Left forelimb (tissue), 1 donor: ENCODE measurements at regions not wholly inside any gene's neighbourhood (a gene's known extent, or its start where the extent isn't known, plus 50 kb on each side); places are given as distances from the start of the nearest gene placed in this dataset.
"Not testable (repeated sequence)": the region's sequence is repeated elsewhere in the genome, so short reads cannot be mapped to it uniquely, and the experiment has no call there.

ENCODE experiments used
- DNase-seq: peaks from one replicate; pipeline ENCODE4 v3.0.0-alpha.2; 2018; ENCODE audit warnings: low spot score

DNA sequence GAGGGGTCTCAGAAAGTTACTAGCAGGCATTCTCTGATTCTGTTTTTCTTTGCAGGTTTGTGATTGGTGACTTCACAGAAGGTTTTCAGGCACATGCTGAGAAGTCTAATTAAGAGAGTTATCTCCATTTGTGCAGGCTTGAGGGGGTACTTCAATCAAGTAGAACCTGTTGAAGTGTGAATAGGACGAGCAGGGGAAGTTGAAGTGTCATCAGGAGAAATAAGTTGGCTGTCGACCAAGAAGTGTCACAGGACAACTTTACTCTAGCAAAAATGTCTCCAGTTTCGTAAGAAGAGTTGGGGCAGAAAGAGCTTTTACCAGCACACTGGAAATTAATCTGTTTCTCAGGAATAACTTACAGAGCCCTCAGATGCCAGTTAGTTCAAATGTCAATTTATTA lies 576.5 kb upstream of the SLITRK5 start:
- DNase-seq = no peak

DNA sequence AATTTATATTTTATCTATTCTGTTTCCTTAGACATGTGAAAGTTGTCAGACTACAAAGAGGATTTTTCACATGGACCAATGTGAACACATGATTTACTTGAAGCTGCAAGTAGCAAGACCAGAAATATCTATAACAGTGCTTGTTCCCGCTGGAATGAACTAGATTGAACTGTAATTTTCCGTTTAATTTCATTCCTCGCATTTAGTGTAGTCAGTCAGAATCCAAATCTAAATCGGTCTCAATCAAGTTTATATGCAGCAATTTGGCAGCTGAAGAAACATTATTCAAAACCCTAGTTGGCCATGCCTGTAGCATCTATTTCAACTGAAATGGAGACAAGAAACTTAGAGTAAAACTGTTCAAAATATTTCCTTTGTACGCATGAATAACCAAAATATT lies 570.7 kb upstream of the SLITRK5 start:
- DNase-seq = no peak

DNA sequence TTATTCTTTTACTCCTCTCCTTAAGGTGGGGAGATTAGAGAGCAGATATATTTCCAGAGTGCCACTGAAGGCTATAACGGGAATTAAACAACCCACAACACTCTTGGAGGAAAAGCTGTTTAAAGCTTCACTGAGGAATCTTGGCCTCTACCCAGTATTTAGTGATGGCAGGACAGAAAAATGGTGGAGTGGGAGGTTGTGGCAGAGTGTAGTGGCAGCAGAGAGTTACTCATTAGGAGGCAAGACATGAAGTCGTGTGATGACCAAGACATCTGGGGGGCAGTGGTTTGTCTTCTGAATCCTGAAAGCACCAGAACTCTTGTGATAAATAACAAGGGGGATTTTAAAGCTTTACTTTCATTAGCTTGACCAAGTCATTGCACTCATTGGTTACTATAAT lies 563.5 kb upstream of the SLITRK5 start:
- DNase-seq = no peak

DNA sequence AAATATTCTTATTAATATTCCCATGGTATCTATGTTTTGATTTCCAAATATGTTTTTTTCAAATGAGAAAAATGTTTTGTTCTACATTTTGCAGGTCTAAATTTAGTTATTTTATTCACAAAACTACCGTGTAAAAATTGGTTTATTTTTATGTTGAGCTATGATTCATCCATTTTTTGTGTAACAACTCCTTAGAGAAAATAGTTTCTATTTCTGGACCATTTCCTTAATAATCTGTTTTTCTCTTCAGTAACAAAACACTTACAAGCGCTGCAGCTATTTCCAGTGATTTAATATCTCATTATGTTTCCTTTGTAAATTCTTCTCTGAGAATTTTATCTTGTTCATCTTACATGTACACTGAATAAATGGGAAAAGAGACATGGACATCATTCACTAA lies 550.7 kb upstream of the SLITRK5 start:
- no peak for DNase-seq

DNA sequence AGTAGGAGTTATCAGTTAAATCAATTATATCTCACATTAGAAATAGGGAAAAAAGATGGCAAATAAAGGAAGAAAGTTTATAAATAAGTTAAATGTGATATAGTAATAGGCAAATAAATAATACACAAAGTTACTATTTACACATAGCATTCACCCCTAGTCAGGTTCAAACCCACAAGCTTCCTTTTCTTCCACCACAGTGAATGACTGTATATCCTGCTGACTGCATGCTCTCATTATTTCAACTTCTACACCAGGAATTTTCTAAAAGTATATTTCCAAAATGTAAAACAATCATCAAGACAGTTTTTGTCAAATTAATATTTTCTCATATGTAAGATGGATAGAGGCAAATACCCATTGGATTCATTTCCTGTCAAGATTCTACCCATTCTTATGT lies 548.6 kb upstream of the SLITRK5 start:
- no peak for DNase-seq

DNA sequence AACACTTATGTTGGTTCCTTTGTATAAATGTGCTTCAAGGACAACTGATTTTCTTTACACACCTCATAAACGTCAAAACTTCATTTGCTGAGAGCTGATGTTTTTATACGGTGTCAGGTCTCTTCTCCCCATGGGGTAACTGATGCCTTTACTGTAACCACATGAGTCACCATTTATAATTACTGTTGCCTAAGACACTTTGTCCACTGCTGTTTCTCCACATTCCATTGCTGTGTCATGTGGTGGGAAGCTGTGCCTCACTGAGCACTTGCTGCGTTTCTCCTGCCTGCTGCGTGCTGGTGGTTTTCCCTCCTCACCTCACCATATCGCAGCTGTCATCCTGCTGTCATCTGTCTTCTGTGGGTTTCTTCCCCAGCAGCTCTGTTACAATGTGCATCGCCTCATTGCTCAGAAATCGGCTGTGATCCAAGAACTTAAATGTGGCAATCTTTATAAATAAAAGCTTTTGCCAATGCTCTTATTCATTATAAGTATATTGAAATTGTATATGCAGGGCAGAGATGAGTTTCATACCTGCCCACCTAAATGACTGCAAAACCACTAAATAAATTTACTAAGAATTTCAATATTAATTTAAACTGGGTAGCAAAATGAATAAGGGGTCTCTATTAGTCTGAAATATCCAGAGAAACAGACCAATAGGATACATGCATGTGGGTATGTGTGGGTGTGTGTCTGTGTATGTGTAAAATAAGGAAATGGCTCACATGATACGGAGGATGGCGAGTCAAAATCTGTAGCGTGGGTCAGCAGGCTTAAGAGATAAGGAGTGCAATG lies 547.0 kb upstream of the SLITRK5 start:
- DNase-seq = no peak

DNA sequence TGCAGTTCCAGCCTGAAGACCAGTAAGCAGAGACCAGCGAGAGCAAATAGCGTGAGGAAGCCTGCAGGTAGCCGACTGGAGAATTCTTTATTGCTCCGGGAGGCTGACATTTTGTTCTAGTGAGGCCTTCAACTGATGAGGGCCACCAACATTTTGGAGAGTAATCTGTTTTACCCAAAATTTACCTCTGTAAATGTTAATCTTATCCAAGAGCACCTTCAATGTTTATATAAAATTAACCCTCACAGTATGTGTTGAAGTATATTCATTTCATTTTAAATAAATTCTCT lies 546.4 kb upstream of the SLITRK5 start:
- no peak for DNase-seq

DNA sequence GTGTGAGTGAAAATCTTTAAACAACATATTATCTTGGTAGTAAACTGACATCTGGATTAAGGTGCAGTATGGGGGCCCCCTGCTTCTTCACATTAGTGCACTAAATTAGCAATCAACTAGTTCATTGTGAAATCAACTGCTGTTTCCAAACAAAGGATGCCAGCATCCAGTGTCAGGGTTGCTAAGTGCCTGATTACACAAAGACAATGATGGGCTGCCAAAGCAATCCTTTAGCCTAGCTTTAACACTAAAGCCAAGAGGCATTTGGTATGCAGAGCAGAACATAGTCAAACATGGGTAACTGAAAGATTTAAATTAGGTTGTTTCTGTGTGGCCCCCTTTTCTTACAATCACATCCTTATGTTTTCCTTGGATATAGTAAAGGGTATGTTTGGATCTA lies 543.1 kb upstream of the SLITRK5 start:
- DNase-seq = no peak

DNA sequence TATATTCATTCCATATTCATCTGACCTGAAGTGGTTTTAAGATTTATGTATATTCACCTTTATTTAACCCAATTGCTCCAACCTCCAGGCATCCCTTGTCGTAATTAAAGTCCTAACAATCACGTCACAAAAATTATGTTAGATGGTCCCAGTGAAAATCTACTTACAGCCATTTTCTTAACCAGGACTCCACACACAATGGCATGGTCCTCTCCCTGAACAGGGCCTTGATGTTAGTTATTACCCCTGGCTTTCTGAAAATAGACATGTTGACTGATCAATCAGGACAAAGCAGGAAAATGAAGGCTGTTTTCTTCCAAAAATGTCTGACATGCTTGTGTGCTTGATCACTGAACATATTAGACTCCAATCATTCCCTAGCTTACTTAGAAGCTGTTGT lies 542.7 kb upstream of the SLITRK5 start:
- DNase-seq = no peak

DNA sequence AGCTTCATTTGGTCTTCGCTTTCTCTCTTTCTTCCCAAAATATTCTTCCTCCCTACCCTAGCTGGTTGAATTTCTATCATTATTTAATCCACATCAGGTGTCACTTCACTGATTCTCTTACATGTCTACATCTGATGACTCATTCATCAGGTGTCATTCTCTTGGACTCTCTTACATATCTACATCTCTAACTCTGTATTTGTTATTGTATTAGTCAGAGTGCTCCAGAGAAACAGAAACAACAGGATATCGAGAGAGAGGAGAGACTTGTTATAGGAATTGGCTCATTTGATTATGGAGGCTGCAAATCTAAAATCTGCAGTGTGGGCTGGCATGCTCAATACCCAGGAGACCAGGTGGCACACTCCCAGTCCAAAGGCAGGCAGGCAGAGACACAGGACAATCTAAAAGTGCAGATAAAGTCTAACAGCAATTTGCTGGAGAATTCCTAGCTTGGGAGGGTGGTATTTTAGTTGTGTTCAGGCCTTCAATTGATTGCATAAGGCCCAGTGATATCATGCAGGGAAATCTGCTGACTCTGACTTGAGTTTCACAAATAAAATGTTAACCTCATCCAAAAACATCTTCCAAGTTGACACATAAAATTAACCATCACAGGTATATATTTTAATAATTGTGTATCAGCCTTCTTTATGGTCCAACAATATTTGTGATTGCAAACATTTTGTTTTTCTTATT lies 541.4 kb upstream of the SLITRK5 start:
- DNase-seq = no peak

DNA sequence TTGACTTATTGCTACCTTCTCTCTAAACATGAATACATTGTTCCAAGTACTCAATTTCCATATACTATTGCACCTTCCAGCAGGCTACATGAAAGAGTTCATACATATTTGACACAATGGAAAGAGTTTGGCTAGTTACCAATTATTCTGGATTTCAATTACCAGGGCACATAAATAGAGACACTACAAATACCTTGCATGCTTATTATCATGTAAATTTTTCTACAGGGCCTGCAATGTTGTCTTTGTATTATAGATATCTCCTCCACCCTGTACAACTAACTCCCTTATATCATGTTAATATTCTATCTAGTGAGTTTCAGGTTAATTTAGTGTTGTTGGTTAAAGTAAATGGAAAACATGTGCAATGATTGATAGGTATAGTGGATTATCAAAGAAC lies 540.7 kb upstream of the SLITRK5 start:
- DNase-seq = no peak

DNA sequence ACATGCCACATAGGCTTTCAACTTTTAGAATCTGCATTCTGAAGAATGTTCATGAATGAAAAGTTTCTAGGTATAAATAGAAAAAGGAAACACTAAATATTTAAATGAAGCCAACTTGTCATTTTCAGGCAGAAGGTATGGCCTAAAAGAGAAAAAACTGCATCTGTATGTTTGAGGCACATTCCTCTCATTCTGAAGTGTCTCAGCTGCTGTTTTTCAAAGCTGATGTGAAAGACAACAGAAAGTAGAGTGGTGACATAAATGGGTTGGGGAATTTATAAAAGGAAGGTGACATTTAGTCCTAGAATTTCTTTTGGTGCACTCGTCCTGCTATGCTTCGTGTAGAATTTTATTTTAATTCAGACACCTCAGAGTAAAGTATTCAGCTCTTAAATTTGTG lies 539.6 kb upstream of the SLITRK5 start:
- no peak for DNase-seq

DNA sequence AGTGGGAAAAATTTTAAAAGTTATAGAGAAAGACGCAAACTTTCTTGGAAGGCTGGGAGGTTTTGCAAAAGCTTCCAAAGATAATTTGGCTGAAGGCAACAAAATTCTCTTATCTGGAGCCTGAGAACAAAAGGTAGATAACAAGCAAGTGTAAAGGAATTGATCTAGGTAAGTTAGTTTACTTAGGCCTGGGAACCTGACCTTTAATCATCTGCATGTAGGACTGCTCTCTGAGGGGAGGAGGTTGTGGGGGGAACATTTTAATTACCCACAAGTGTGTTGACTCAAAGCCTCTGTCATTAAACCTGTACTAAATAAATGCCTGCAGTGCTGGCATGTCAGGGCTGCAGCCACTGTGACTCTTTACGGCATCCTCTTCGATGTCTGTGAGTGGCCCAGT lies 532.3 kb upstream of the SLITRK5 start:
- no peak for DNase-seq

DNA sequence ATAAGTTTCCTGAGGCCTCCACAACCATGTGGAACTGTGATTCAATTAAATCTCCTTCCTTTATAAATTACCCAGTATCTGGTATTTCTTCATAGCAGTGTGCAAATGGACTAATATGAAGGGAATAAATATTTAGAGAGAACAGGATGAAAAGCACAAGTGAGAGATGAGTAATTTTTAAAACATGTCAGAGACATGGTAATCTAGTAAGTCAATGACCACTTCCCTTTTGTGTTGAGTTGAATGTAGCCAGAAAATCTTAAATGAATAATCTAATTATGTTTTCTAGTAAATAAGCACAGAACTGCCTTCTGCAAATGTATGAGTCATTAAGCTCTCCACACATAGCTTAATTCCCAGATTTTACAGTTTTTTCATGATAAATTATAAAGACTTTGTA lies 524.1 kb upstream of the SLITRK5 start:
- no peak for DNase-seq

DNA sequence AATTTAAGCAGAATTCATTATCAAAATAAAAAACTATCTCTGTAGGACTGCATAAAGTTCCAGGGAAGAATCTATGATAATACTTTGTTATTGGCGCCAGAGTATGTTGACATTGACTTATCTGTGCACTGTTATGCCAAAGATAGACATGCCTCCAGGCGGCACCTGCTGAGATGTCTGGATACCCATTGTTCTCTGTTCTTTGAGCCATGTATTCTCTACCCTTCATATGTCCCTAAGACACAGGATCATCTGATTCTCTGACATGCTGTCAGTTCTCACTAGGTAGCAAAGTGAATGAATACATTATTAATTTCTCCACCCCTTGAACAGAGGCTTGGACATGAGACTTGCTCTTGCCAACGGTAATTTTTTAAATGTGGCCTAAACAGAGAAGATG lies 517.8 kb upstream of the SLITRK5 start:
- no peak for DNase-seq

DNA sequence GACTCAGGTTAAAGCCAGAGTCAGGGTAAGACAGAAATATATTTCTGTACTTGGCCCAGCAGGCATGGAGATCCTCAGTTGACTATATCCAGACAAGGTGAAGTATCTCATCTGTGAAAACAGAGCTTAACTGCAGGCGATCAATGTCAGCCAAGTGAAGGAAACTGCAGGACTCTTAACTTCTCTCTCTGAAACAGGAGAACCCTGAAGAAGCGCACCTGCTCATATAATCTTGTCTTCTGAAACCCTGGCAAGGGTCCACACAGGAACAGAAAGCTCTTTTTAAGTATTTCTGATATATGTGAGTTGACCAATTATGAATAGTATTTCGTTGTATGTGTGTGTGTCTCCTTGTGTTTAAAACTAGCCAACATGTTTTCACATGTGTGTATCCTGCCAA lies 504.8 kb upstream of the SLITRK5 start:
- no peak for DNase-seq

DNA sequence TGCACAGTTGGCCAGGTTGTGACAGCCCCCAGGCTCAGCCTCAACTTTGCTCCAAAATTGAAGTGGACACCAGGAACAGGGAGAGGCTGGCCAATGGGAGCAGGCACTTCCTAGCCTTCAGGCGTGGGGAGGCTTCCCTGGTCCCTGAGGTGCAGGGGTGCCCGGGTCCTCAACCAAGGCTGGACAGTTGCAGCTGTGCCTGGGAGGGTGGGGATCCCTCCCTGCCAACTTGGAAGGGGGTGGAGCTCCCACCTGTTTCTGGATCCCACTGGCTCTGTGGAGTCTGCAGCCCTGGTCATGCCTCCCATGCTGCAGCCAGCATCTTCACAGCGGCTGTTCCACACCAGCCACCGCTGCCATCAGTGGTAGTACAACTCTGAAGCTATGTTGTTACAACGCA lies 502.8 kb upstream of the SLITRK5 start:
- no peak for DNase-seq

DNA sequence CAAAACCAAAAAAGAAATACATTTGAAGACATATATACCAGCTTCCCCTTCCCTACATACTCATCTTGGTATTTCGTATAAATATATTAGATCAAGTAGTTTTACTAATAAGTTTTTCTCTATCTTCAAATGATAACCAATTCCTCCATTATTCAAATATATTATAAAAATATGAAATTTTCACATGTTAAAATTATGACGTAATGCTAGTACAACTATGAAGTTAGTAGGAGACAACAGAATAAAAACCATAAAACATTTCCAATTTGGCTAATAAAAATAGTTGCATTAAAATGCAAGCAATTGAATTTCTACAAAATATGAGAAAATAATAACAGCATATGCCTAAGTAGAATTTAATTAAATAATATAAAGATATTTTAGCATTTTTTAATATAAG lies 501.8 kb upstream of the SLITRK5 start:
- no peak for DNase-seq

DNA sequence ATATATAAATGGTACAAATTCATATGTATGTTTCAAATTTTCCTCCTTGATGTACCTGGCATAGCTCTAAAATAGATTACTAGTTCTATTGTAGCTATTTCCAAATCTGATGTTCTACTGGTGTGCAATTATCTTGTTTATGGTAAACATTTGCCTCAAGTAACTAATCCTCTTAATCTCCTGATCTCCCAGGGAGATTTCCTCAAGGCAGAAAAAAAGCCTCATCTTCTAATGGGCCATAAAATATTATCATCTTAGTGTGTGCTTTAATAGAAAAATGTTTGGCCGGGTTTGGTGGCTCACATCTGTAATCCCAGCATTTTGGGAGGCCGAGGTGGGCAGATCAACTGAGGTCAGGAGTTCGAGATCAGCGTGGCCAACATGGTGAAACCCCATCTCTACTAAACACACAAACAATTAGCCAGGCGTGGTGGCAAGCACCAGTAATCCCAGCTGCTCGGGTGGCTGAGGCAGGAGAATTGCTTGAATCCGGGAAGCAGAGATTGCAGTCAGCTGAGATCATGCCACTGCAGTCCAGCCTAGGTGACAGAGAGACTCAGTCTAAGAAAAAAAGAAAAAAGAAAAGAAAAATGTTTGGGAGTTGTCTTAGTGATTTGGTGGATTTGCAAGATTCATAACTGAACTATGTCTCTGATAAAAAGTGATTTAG lies 498.9 kb upstream of the SLITRK5 start:
- no peak for DNase-seq

DNA sequence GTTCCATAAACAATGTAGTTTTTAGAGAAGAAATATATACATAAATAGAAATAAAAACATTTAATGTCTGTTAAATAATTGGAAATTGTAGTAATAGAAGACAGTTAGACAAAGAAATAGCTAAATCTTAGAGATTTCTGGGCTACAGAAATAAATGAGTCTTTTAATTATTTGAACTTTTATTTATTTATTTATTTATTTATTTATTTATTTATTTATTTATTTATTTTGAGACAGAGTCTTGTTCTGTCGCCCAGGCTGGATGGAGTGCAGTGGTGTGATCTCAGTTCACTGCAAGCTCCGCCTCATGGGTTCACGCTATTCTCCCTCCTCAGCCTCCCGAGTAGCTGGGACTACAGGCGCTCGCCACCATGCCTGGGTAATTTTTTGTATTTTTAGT lies 486.0 kb upstream of the SLITRK5 start:
- not testable (repeated sequence) for DNase-seq

DNA sequence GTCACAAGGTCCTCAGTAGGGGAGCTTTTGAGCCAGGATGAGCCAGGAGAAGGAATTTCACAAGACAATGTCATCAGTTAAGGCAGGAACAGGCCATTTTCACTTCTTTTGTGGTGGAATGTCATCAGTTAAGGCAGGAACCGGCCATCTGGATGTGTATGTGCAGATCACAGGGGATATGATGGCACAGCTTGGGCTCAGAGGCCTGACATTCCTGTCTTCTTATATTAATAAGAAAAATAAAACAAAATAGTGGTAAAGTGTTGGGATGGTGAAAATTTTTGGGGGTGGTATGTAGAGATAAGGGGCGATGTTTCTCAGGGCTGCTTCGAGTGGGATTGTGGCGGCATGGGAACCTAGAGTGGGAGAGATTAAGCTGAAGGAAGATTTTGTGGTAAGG lies 484.5 kb upstream of the SLITRK5 start:
- DNase-seq = not testable (repeated sequence)

DNA sequence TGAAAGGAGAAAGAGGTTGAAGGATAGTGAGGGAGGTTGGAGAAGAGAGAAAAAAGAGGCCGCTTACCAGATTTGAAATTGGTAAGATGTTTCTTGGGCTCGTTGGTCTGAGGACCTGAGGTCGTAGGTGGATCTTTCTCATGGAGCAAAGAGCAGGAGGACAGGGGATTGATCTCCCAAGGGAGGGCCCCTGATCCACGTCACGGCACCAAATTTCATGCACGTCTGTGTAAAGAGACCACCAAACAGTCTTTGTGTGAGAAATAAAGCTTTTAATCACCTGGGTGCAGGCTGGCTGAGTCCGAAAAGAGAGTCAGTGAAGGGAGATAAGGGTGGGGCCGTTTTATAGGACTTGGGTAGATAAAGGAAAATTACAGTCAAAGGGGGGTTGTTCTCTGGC lies 479.7 kb upstream of the SLITRK5 start:
- not testable (repeated sequence) for DNase-seq

DNA sequence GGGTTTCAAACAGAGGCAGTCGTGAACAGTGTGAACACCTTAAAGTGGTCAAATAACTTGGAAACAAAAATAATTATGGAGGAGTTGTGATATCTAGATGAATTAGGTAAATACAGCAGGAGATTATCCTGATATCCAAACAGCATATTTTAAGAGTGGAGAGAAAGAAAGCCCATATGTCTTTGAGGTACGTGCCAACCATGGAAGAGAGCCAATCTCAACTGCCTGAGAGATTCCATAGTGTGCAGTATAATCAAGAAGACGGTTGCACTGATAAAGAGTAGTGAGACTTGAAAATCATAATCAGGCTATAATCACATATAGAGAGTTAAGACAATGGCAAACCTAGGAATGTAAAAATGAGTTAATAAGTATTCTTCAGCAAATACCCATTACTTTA lies 472.8 kb upstream of the SLITRK5 start:
- DNase-seq = no peak

DNA sequence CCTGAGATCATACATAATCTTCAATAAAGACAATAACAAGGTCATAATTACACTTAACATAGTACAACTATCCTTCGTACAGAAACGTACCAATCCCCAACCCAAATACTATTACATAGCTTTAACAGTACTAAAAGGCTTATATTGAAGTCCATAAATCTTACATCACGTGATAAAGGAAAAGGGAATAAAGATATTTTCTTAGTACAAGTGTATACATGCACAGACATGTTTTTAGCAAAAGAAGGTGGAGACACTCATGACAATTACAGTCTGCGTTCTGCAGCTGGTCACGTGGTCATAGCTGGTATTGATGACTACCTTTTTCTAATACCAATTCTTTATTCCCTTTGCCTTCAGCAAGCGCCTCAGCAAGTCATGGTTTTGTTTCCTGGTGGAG lies 464.5 kb upstream of the SLITRK5 start:
- DNase-seq = no peak
